ENCODE measurements at regions not wholly inside any gene's neighbourhood (a gene's known extent, or its start where the extent isn't known, plus 50 kb on each side); places are given as distances from the start of the nearest gene placed in this dataset.

- 91% methylated on average over 2 of the region's 2 CpGs for WGBS, 2 donors
These were observed 78.5 kb upstream of the PCDH8 start for GRCh38 chr13:52926971-52927370.

DNA sequence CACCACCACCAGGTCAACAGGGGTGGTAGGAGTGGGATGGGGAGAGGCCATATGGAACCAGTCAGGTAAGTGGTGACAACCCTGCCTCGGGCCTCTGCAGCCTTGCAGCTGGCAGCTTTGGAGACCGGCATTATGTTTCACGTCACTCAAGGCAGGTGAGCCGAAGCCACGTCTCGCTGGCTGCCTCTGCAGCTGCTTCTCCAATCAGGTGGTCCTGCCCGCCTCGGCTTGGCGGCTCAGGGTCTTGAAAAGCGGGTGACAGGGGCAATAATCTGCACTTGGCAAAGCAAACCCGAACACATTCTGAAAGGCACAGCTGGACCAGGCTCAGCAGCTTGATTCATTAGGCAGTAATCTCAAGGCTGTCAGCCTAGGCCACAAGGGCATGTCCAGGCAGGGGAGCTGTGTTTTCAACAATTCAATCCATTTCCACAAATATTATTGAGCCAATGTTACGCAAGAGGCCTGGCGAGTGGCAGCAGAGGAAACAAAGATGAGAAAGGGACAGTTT, 77.4 kb upstream of the PCDH8 start:
- peak in 7 of 8 donors; percentile 49 to 71 (median 65) for ATAC-seq
- Histone ChIP-seq H3K4me1 (peaks cover 0 to 15% (median 4%) of the 10 kb centered on the region in 9 donors), H3K27ac (no peak overlapping the region), H3K4me3 (no peak overlapping the region), H3K36me3 (no peaks in the 10 kb centered on the region), H3K9me3 (no peaks in the 10 kb centered on the region), H3K27me3 (peaks cover 0 to 18% (median 12%) of the 10 kb centered on the region in 7 donors)
- DNase-seq: peak in 1 of 2 donors; percentile 23
- no peak for TF ChIP-seq CTCF (IDR thresholded peaks at IDR 0.05)
- intact Hi-C loops (cut with DNase I): no loop called here
- WGBS, 2 donors: 38 to 41% methylated on average over 13 of the region's 13 CpGs

More at GRCh38 chr13:52926971-52927370, 78.5 kb upstream of the PCDH8 start:
- peaks cover 0 to 17% (median 9%) of the 10 kb centered on the region in 7 donors for H3K27me3 ChIP-seq
- no peaks in the 10 kb centered on the region for H3K36me3 ChIP-seq
- no peak overlapping the region for H3K4me3 ChIP-seq
- peaks cover 0 to 15% (median 4%) of the 10 kb centered on the region in 9 donors for H3K4me1 ChIP-seq
- no peak for DNase-seq
- no peak for TF ChIP-seq CTCF (IDR thresholded peaks at IDR 0.05)
- no peak for ATAC-seq
- no peak overlapping the region for H3K27ac ChIP-seq
- H3K9me3 ChIP-seq: no peaks in the 10 kb centered on the region
- intact Hi-C loops (cut with DNase I): no loop called here

DNA sequence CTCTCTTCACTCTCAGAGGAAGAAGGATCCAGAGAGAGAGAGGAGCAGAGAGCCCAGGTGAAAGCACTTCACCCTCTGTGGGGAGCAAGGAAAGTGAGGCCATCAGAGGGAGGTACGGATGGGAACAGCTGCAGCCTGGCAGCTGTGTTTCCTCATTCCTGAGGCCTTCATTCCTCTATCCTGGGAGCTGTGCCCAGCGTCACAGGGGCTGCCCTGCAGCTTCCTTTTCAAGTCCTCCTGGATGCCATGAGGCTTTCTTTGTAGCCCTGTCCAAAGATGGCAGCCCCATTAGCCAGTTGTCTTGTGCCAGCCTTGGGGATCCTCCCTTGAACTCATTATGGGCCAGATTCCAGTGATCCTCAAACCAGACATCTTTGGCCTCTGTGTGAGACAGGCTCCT, 76.8 kb upstream of the PCDH8 start:
- ATAC-seq (peak in 5 of 8 donors; percentile 35 to 62 (median 54)), DNase-seq (peak in 1 of 2 donors; percentile 27)
- Histone ChIP-seq H3K27ac (no peak overlapping the region), H3K4me3 (no peak overlapping the region), H3K27me3 (peaks cover 0 to 20% (median 12%) of the 10 kb centered on the region in 7 donors), H3K9me3 (no peaks in the 10 kb centered on the region), H3K4me1 (peaks cover 0 to 15% (median 4%) of the 10 kb centered on the region in 9 donors), H3K36me3 (no peaks in the 10 kb centered on the region)
- no peak for TF ChIP-seq CTCF (IDR thresholded peaks at IDR 0.05)
- 23 to 29% methylated on average over 2 of the region's 2 CpGs for WGBS, 2 donors
- intact Hi-C loops (cut with DNase I): no loop called here

GRCh38 chr13:52924289-52925148, 76.1 kb upstream of the PCDH8 start:
- peaks cover 0 to 15% (median 4%) of the 10 kb centered on the region in 9 donors for H3K4me1 ChIP-seq
- no peak for DNase-seq
- ATAC-seq: peak in 4 of 8 donors; percentile 29 to 58 (median 35)
- H3K36me3 ChIP-seq: no peaks in the 10 kb centered on the region
- H3K9me3 ChIP-seq: no peaks in the 10 kb centered on the region
- H3K27me3 ChIP-seq: peaks cover 0 to 20% (median 15%) of the 10 kb centered on the region in 7 donors
- no peak overlapping the region for H3K27ac ChIP-seq
- no peak for TF ChIP-seq CTCF (IDR thresholded peaks at IDR 0.05)
- 49 to 55% methylated on average over 10 of the region's 10 CpGs for WGBS, 2 donors
- intact Hi-C loops (cut with DNase I): no loop called here
- no peak overlapping the region for H3K4me3 ChIP-seq
